NCI-H1105 (cell line): ENCODE measurements at regions not wholly inside any gene's neighbourhood (a gene's known extent, or its start where the extent isn't known, plus 50 kb on each side); places are given as distances from the start of the nearest gene placed in this dataset.
"Not testable (repeated sequence)": the region's sequence is repeated elsewhere in the genome, so short reads cannot be mapped to it uniquely, and the experiment has no call there.

Experiments
- DNase-seq: peaks from one replicate; lab custom pipeline; 2025; lab: John Stamatoyannopoulos, UW

DNA sequence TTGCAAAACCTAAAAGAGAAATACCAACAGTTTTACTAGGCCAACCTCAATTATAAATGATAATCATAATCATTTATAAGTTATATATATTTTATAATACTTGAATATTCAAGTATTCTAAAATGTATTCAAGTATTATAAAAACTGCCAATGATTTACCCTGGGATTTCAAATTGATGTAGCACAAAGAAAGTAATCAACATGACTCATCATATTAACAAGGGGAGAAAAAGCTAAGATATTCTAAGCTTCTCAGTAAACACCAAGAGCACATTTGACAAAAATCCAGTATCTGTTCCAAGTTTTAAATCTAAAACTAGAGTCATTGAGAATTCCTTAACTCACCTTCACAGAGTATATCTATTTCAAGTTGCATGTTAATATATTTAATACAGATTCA, 56.1 kb downstream of the CAPZA3 start:
- DNase-seq: no peak

DNA sequence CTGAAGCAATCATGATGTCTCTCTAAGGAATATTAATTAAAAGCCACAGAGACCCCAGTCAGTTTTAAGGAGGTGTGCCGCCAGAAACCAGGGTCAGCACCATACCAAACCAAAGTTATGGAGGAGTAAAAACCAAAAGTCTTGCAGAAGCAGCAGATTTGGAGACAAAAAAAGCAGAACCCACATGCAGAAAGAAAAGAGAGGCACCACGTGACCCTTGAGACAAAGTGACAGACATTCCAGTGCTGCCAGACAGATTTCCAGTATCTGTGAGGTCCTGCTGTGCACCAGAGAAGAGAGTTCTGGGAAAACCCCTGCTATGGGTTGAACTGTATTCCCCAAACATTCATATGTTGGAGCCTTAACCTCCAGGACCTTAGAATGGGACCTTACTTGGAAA, 59.7 kb downstream of the CAPZA3 start:
- DNase-seq: no peak

DNA sequence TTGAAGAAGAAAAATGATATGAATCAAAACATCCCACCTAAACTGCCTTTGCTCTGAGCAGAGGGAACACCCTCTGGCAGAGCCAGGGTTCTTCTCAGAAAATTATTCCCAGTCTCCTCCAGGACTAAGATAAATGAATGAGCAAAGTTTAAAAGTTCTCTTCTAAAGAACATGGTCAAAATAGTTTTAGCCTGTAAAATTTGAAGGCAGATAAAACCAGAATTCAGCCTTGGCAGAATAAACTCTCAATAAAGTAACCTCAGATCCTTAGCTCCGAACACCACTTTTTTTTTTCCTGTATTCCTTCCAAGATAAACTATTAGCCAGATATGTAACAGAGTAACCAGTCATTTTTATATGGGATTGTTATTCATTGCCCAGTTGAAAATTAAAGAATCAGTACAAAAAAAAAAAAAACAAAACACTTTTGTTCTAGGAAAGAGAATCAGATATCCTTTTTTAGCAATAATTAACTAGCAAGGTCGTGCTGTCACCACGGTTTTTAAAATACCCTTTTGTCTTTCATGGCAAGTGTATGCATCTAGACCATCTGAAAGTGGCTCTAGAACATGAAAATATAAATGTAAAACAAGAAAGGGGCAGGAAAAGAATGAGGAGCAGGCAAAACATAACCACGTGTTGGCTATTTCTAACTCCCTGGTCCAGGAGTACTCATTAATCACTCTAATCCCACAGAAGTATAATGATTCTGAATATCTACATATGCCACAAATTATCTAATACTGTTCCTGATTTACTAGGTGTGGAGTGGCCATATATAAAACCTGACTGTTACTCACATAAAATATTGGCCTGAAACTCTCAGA, 60.8 kb downstream of the CAPZA3 start:
- no peak for DNase-seq

DNA sequence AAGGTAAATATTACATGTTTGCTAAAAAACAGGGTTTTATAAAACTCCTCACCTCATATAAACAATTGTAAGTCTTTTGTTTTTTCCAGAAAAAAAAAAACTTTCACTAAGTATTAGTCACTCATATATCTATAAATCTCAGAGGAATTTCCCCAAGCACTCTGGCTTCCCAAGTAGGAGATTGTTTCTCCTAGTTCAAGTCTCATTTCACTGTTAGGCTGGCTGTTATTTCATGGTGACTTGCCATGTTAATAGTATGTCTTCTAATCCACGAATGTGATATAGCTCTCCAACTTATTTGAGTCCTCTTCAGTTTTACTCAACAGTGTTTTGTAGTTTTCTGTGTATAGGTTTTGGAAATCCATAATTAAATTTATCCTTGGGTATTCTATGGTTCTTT, 61.6 kb downstream of the CAPZA3 start:
- no peak for DNase-seq

DNA sequence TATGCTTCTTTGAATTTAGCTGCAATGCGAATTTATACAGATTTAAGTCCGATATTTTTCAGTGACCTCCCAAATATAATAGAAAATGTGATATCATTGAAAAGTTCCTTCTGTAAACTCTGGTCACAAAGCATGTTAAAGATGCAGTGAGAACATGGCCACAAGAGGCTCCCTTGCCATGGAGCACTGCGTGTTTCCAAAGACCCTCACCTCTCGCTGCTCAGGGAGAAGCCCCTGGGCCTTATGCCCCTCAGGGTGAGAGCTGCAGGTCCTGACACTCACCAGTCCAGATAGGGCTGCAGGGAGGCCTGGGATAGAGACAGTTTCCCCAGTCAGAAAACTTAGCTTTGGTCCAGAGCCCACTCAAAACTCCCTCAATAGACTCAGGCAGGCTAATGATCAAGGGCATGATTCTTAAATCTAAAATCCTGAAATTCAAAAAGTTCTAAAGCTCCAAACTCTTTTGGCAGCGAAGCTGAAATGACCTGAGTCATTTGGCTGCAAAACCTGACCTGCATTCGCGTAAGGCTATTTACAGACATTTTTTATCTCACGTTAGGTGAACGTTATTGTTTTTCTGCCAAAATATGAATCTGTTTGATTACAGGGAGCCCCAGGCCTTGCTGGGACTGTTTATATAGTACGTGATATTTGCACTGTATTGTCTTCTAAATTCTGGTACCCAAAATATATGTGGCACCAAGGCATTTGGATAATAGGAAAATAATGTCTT, 67.8 kb downstream of the CAPZA3 start:
- DNase-seq: no peak

DNA sequence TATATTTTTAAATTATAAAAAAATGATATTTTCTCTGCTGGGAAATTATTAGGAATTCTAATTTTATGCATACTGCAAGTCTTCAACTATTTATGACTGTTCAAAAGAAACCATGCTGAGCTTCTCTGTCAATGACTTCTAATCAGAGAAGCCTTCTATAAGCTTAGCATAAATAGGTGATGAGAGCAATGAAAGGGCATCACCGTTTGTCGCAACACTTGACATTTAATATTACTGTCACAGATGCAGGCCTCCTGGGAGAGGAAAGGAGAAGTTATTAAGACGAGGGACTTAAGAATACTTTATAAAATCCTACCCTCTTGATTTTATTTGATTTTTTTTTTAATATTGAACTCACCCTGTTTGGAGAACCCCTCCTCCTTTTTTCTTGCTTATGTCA, 69.8 kb downstream of the CAPZA3 start:
- no peak for DNase-seq

DNA sequence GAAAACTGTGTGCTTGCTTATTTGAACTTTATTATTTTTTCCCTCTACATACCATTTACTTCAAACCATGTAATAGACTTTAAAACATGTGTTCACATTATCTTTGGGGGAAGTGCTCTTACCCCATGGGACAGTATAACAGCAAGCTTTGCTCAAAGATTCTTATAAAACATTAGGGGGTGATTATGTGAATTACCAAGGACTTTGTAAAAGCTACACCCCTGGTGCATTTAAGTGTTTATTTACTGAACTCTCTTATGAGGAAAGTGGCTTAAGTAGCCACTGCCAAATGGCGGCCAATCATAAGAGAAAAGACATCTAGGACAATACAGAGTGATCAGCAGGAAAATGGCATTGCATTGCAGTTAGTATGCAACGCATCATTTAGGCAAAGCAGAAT, 70.3 kb downstream of the CAPZA3 start:
- no peak for DNase-seq

DNA sequence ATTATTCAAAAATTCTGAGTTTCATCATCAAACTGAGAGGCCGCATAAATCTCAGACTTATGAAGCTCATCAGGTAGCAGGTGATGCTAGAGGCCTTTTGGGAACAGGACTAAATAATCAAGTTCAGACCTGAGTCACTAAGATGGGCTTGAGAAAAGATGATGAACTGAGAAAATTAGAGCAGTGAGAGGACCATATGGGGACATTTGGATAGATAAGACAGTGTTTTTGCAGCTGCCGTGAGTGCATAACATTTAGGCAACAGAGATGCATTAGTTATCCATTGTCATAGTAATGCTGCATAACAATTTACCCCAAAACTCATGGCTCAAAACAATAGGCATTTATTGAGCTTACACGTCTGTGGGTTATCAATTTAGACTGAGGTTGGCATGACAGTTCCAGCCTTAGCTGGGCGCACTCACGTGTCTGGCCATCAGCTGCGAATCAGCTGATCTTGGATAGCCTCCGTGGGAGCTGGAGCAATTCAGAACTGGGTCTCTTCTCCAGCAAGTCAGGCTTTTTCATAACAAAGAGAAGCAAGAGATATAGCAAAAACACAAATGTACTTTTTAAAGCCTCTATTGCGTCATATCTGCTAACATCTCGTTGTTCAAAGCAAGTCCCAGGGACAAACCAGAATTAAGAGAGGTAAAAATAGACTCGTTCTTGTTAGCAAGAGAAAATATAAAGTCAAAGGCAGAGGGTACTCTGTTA, 72.8 kb downstream of the CAPZA3 start:
- DNase-seq: no peak

DNA sequence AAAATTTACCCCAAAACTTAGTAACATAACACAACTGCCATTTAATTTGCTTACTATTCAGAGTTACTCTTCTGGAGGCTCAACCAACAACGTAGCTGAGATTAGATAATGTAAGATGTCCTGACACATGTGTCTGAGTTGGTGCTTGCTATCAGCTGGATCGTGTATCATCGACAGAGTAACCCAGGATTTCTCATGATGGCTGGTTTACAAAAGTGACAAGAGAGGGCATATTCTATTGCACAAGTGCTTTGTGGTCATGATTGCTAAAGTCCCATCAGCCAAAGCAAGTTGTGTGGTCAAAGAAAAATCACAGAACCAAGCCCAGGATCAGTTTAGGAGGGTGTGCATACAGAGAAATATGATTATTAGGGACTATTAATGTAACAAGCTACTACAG, 73.4 kb downstream of the CAPZA3 start:
- no peak for DNase-seq

DNA sequence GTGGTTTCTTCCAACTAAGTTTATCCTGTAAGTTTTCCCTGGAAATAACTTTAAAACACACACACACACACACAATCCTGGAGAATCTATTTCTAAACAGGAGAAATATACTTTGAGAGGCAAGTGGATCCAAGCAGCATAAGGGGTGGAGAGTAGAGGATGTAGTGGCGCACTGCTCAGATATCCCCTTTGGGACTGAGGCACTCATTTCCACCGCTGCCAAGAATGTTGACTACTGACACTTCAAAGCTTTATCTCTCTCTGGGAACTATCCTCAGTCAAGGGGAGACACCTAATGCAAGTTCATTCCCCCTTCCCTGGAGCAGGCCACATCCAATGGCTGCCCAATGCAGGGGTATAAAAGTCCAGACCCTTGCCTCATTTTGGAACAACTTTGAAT, 75.8 kb downstream of the CAPZA3 start:
- no peak for DNase-seq

DNA sequence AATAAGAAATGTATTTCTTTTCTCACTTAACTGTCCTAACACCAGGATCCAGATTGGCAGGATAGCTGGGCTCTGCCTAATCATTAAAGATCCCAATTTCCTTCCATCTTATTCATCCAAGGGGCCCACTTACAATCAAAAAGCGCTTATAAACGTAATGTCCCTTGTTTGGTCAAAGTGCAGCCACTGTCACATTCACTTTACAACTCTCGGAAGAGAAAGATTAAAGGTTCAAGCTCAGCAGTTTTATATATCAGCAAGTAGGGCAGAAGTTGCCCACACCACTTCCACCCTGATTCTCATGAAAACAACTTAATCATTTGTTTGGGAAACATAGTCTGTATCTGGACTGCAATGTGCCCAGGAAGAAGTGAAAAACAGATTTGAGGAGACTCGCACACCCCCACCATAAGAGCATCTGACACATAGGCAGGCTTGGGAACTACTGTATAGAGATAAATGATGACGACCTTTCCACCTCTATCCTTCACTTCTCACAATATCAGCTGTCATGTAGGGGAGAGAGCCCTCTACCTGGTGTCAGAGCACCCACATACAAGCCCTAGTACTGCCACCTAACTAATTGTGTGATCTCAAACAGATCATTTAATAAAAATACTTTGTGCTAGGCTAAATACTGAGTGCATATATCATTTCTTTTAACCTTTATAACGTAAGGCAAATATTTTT, 80.8 kb downstream of the CAPZA3 start:
- no peak for DNase-seq

DNA sequence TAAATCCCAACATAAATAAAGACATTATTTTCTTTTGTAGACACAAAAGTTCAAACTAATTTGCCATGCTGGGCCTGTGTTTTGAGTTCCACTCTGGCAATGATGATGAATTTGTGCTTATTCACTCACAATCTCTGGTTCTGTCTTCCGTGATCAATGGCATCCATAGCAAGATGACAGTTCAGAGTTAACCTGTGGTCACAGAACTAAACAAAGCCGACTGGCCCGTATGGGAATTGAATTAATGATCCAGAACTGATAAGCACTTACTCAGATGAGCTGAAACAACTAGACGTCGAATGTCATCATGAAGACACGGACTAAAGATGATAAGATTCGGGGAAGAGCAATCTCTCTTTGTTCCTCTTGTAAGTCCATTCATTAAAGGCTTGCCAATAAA, 81.6 kb downstream of the CAPZA3 start:
- no peak for DNase-seq

DNA sequence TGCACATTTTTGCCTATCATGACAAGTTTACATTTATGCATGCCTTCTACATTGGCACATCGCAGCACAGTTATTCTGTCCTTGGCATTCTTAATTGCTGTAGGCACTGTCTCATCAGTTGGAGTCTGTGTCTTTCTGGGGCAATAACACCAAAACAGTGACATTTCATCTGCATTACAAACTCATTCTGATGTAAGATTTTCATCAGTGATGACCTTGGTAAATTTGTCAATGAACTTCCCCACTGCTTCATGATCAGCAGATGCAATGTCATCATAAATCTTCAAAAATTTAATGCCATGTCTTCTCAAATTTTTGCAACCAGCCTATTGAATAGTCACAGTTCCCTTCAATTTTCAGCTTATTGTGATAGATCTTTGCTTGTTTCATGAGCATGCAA, 85.5 kb downstream of the CAPZA3 start:
- no peak for DNase-seq

DNA sequence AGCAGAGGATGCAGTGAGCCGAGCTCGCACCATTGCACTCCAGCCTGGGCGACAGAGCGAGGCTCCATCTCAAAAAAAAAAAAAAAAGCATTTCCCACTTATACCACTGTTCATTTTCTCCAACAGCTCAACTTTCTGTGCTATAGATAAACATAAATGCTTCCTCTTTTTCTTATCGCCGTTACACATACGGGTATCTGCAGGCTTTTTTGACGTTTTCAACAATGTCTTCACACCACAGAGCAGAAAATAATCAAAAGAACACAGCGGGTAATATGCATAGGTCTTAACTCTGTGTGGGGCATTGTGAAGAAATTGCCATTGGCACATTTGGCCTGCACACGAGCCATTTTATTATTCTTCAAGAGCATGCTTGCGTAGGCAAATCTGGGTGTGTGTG, 86.4 kb downstream of the CAPZA3 start:
- no peak for DNase-seq

DNA sequence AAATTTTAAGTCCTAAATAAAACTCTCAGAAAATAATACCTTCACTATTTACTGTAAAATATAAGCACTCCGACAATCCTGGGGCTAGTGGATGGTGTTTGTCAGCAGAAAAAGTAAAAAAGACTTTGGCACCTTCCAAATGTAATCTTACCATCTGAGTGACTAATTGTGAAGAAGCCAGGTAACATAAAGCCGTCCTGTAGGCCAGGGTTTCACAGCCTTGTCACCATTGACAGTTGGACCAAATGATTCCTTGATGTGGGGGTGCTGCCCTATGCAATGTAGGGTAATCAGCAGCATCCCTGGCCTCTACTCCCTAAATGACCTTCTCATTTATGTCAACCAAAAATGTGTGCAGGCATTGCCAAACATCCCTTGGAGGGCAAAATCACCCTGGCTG, 87.2 kb downstream of the CAPZA3 start:
- DNase-seq: no peak

DNA sequence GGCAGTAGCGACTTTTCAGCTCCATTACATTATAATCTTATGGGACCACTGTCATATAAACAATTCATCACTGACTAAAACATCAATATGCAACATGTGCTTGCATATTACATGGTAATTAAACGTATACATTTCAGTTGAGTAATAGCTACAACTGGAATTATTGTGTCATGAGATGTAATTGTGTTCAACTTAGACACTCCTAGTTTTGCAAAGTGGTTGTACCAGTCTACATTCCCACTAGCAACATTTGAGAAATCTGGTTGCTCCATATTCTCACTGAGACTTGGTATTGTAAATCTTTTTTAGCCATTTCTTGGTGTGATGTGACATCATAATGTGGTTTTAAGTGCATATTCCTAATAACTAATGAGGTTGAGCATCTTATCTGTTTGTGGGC, 90.0 kb downstream of the CAPZA3 start:
- DNase-seq: no peak

DNA sequence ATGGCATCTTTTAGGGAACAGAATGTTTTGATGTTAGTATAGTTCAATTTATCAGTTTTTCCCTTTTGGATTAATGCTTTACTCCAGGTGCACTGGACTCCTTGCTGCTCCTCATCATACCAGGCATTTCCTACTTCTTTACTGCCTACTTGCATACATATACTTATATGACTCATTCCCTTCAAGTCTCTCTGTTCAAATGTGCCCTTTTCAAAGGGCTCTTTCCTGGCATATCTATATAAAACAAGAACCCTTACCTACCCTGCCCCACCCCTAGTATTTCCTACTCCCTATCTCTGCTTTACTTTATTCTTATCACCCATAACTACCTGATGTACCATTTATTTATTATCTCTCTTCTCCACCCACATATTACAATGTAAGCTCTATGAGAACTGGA, 90.6 kb downstream of the CAPZA3 start:
- DNase-seq: no peak

DNA sequence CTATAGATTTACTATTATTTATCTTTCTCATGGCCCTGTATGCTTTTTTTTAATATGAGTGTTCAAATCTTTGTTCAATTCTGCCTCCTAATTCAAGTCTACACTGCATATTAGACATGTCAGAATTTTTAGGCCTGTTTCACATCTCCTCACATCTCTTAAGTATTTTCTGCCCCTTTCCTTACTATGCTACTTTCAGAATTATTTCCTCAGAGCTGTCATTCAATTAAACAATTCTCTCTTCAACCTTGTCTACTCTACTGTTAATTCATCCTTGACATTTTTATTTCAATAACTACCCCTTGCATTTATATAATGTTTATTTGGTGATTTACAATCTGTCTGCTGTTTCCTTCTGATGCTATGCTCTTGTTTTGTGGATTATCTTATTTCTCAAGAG, 91.1 kb downstream of the CAPZA3 start:
- DNase-seq: no peak

DNA sequence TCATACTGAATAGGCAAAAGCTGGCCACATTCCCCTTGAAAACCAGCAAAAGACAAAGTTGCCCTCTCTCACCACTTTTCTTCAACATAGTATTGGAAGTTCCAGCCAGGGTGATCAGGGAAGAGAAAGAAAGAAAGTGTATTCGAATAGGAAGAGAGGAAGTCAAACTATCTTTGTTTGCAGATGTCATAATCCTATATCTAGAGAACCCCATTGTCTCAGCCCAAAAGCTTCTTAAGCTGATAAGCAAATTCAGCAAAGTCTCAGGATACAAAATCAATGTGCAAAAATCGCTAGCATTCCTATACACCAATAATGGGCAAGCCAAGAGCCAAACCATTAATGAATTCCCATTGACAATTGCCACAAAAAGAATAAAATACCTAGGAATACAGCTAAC, 95.0 kb downstream of the CAPZA3 start:
- not testable (repeated sequence) for DNase-seq

DNA sequence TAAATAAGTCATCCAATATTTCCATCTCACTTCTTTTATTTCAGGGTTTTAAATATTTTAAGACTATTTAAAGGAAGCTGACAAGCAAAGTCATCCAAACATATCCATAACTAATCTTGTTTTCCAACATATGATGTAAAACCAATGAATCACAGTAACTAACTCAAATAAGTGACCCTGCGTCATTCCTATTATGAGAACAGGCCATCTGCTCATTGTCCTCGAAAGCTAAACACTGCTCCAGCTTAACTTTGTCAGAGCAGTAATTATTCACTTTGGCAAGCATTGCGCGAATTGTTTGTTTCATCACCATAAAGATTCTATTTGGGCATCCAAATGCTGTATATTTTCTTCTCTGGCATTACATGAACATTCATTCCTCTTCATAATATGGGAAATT, 99.1 kb downstream of the CAPZA3 start:
- DNase-seq: peak; percentile 29

DNA sequence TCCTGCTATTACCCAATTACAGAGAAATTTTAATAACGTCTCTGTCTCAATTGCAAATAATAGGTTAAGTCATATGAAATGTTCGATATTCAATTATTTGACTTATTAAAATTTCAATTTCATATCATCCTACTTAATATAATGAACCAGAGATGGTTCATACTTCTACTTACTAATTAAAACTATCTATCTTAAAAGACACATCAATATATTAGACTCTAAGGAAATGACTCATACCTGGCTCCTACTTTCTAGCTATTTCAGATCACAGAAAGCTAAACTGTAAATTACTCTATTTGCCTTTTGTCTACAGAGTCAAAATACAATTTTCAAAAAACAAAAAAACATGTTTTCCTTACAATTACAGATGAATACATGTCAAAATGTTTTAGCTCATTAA, 99.6 kb downstream of the CAPZA3 start:
- no peak for DNase-seq

DNA sequence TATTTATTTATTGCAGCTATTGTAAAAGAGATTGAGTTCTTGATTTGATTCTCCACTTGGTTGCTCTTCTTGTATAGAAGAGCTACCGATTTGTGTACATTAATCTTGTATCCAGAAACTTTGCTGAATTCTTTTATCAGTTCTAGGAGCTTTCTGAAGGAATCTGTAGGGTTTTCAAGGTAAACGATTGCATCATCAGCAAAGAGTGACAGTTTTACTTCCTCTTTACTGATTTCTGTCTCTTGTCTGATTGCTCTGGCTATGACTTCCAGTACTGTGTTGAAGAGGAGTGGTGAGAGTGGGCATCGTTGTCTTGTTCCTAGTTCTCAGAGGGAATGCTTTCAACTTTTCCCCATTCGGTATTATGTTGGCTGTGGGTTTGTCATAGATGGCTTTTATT, 103.1 kb downstream of the CAPZA3 start:
- DNase-seq: not testable (repeated sequence)
